ENCODE measurements at regions not wholly inside any gene's neighbourhood (a gene's known extent, or its start where the extent isn't known, plus 50 kb on each side); places are given as distances from the start of the nearest gene placed in this dataset.

- H3K4me3 Mint-ChIP-seq (ENCODE audit: unreplicated experiment): no peak overlapping the region
- no peaks in the 10 kb centered on the region for H3K4me1 Mint-ChIP-seq (ENCODE audit: unreplicated experiment)
- no peaks in the 10 kb centered on the region for H3K36me3 Mint-ChIP-seq (ENCODE audit: low read depth, unreplicated experiment)
- peaks cover 5% of the 10 kb centered on the region for H3K9me3 Mint-ChIP-seq (ENCODE audit: unreplicated experiment)
- DNase-seq (ENCODE audit: low spot score): no peak
- H3K27ac Mint-ChIP-seq (ENCODE audit: unreplicated experiment): no peak overlapping the region
- no peaks in the 10 kb centered on the region for H3K27me3 Mint-ChIP-seq (ENCODE audit: unreplicated experiment)
- no peak for TF ChIP-seq CTCF (IDR thresholded peaks at IDR 0.05; ENCODE audit: unreplicated experiment)
Observed at GRCh38 chr6:111936718-111937117, 63.5 kb upstream of the FYN start.

GRCh38 chr6:111938710-111939109, 65.5 kb upstream of the FYN start:
- no peak for TF ChIP-seq CTCF (IDR thresholded peaks at IDR 0.05; ENCODE audit: unreplicated experiment)
- no peaks in the 10 kb centered on the region for H3K4me1 Mint-ChIP-seq (ENCODE audit: unreplicated experiment)
- H3K27ac Mint-ChIP-seq (ENCODE audit: unreplicated experiment): no peak overlapping the region
- no peaks in the 10 kb centered on the region for H3K9me3 Mint-ChIP-seq (ENCODE audit: unreplicated experiment)
- H3K27me3 Mint-ChIP-seq (ENCODE audit: unreplicated experiment): no peaks in the 10 kb centered on the region
- H3K4me3 Mint-ChIP-seq (ENCODE audit: unreplicated experiment): no peak overlapping the region
- DNase-seq (ENCODE audit: low spot score): no peak
- H3K36me3 Mint-ChIP-seq (ENCODE audit: low read depth, unreplicated experiment): no peaks in the 10 kb centered on the region

GRCh38 chr6:111939902-111940301, 66.7 kb upstream of the FYN start:
- H3K27me3 Mint-ChIP-seq (ENCODE audit: unreplicated experiment): no peaks in the 10 kb centered on the region
- no peaks in the 10 kb centered on the region for H3K9me3 Mint-ChIP-seq (ENCODE audit: unreplicated experiment)
- H3K4me3 Mint-ChIP-seq (ENCODE audit: unreplicated experiment): no peak overlapping the region
- no peak overlapping the region for H3K27ac Mint-ChIP-seq (ENCODE audit: unreplicated experiment)
- H3K4me1 Mint-ChIP-seq (ENCODE audit: unreplicated experiment): no peaks in the 10 kb centered on the region
- no peak for DNase-seq (ENCODE audit: low spot score)
- TF ChIP-seq CTCF (IDR thresholded peaks at IDR 0.05; ENCODE audit: unreplicated experiment): no peak
- H3K36me3 Mint-ChIP-seq (ENCODE audit: low read depth, unreplicated experiment): no peaks in the 10 kb centered on the region

- Mint-ChIP-seq H3K27me3 (ENCODE audit: unreplicated experiment) (no peaks in the 10 kb centered on the region), H3K4me1 (ENCODE audit: unreplicated experiment) (no peaks in the 10 kb centered on the region)
Observed at GRCh38 chr6:111940801-111941200, 67.5 kb upstream of the FYN start.

More at GRCh38 chr6:111940801-111941200, 67.5 kb upstream of the FYN start:
- H3K9me3 Mint-ChIP-seq (ENCODE audit: unreplicated experiment): no peaks in the 10 kb centered on the region
- no peak for DNase-seq (ENCODE audit: low spot score)
- H3K4me3 Mint-ChIP-seq (ENCODE audit: unreplicated experiment): no peak overlapping the region
- H3K36me3 Mint-ChIP-seq (ENCODE audit: low read depth, unreplicated experiment): no peaks in the 10 kb centered on the region
- TF ChIP-seq CTCF (IDR thresholded peaks at IDR 0.05; ENCODE audit: unreplicated experiment): no peak
- no peak overlapping the region for H3K27ac Mint-ChIP-seq (ENCODE audit: unreplicated experiment)

All from endothelial cell (in vitro differentiated cells).